Kidney (tissue), 13 donors: ENCODE measurements at regions not wholly inside any gene's neighbourhood (a gene's known extent, or its start where the extent isn't known, plus 50 kb on each side); places are given as distances from the start of the nearest gene placed in this dataset.

ENCODE experiments used
- DNase-seq, 5 donors: peaks; one replicate each; pipeline ENCODE4 v3.0.0-alpha.2; 2013 to 2020
- FAIRE-seq: peaks from 2 replicates; lab custom pipeline; 2012; peaks lifted over from hg19 to GRCh38; lab: Jason Lieb, UNC
- H3K27ac ChIP-seq, 2 donors: one replicate each; pipeline ENCODE4 v1.7.0; 2013; ENCODE audit warnings: low read depth in 2 of 2, low read length in 2 of 2, inconsistent platforms in 1 of 2
- H3K27me3 ChIP-seq: one replicate; pipeline ENCODE4 v1.7.1; 2013; ENCODE audit warnings: low read length, inconsistent platforms; ENCODE audit not compliant: control insufficient read depth, insufficient read depth
- H3K36me3 ChIP-seq, 3 donors: one replicate each; pipeline versions ENCODE4 v1.7.0 to v1.7.1; 2013; ENCODE audit warnings: low read length in 3 of 3, control low read depth in 1 of 3, inconsistent platforms in 1 of 3; ENCODE audit not compliant: insufficient read depth in 3 of 3, control insufficient read depth in 2 of 3
- H3K4me1 ChIP-seq, 3 donors: one replicate each; pipeline versions ENCODE4 v1.7.0 to v1.7.1; 2013; ENCODE audit warnings: low read length in 3 of 3, inconsistent platforms in 1 of 3, low read depth in 1 of 3; ENCODE audit not compliant: control insufficient read depth in 2 of 3, insufficient read depth in 2 of 3
- H3K4me3 ChIP-seq, 3 donors: one replicate each; pipeline versions ENCODE4 v1.7.0 to v1.8.1; 2013; ENCODE audit warnings: low read length in 3 of 3, control low read depth in 1 of 3, inconsistent platforms in 1 of 3
- H3K9ac ChIP-seq, 3 donors: one replicate each; pipeline versions ENCODE4 v1.7.0 to v1.7.1; 2013; ENCODE audit warnings: low read length in 3 of 3, control low read depth in 1 of 3, inconsistent platforms in 1 of 3
- H3K9me3 ChIP-seq, 3 donors: one replicate each; pipeline versions ENCODE4 v1.7.0 to v1.7.1; 2013; ENCODE audit warnings: low read length in 3 of 3, control low read depth in 1 of 3, inconsistent platforms in 1 of 3; ENCODE audit not compliant: control insufficient read depth in 2 of 3, insufficient read depth in 1 of 3
- CTCF ChIP-seq: IDR thresholded peaks from 3 replicates; pipeline ENCODE4 v1.5.1; 2012; ENCODE audit warnings: mild to moderate bottlenecking, moderate library complexity, borderline replicate concordance; ENCODE audit not compliant: insufficient read depth; ENCODE audit errors: extremely low read depth
- intact Hi-C: fragments of 100-400 bp; cut with DNase I; formaldehyde crosslinking; loops from one replicate; pipeline ENCODE4 v1.11.1; 2022
- donor health status: control.
- donor health status: control.
- donor health status: control.
- donor health status: control.
- donor health status: control.
- donor health status: DM: yes; HTN: yes; CAD: no.
- donor health status: Normal renal cell carcinoma (clear cell type).

GRCh38 chr6:48977573-48977972, 485.5 kb downstream of the MMUT start:
- Histone ChIP-seq H3K27me3 (no peaks in the 10 kb centered on the region), H3K9me3 (no peaks in the 10 kb centered on the region), H3K9ac (no peak overlapping the region), H3K27ac (no peak overlapping the region), H3K36me3 (no peaks in the 10 kb centered on the region), H3K4me3 (no peak overlapping the region), H3K4me1 (no peaks in the 10 kb centered on the region)
- DNase-seq = no peak
- TF ChIP-seq CTCF = no peak
- intact Hi-C loops = no loop called here
- no peak for FAIRE-seq

GRCh38 chr6:48973491-48973890, 489.6 kb downstream of the MMUT start:
- H3K27me3 ChIP-seq = no peaks in the 10 kb centered on the region
- FAIRE-seq (no peak), DNase-seq (no peak)
- H3K36me3 ChIP-seq = no peaks in the 10 kb centered on the region
- no peak overlapping the region for H3K9ac ChIP-seq
- intact Hi-C loops = no loop called here
- no peaks in the 10 kb centered on the region for H3K4me1 ChIP-seq
- no peak overlapping the region for H3K27ac ChIP-seq
- TF ChIP-seq CTCF = no peak
- no peaks in the 10 kb centered on the region for H3K9me3 ChIP-seq
- no peak overlapping the region for H3K4me3 ChIP-seq

- no peaks in the 10 kb centered on the region for H3K4me1 ChIP-seq
- H3K9ac ChIP-seq = no peak overlapping the region
- H3K36me3 ChIP-seq = no peaks in the 10 kb centered on the region
- no peak for FAIRE-seq
- no peak overlapping the region for H3K27ac ChIP-seq
- H3K9me3 ChIP-seq = no peaks in the 10 kb centered on the region
- no peak for TF ChIP-seq CTCF
- no peak for DNase-seq
- H3K27me3 ChIP-seq = no peaks in the 10 kb centered on the region
- intact Hi-C loops = no loop called here
- no peak overlapping the region for H3K4me3 ChIP-seq
Measured at GRCh38 chr6:48961781-48962415, 501.2 kb downstream of the MMUT start.
